CD14-positive monocyte (primary cell): ENCODE measurements at regions not wholly inside any gene's neighbourhood (a gene's known extent, or its start where the extent isn't known, plus 50 kb on each side); places are given as distances from the start of the nearest gene placed in this dataset.

Experiments
- DNase-seq, 3 donors: peaks; one replicate each; pipeline ENCODE4 v3.0.0-alpha.2; 2011 to 2022
- H2AFZ ChIP-seq: 2 replicates; pipeline ENCODE4 v1.6.0; 2012; ENCODE audit warnings: mild to moderate bottlenecking, low read depth, low read length, inconsistent platforms; ENCODE audit not compliant: insufficient read depth, poor library complexity, severe bottlenecking
- H3K27ac ChIP-seq, 2 donors: 1 replicate in 1 of 2; 2 replicates in 1 of 2; pipeline ENCODE4 v1.5.1; 2012 to 2013; ENCODE audit warnings: low read length in 2 of 2, control low read depth in 1 of 2, inconsistent platforms in 1 of 2, low read depth in 1 of 2, mild to moderate bottlenecking in 1 of 2
- H3K27me3 ChIP-seq, 2 donors: one replicate each; pipeline versions ENCODE4 v1.6.0 to v1.6.1; 2011 to 2013; ENCODE audit warnings: low read length in 2 of 2; ENCODE audit not compliant: control insufficient read depth in 2 of 2, insufficient read depth in 2 of 2
- H3K36me3 ChIP-seq, 2 donors: replicated peaks in 1 of 2; 1 replicate in 1 of 2; 2 replicates in 1 of 2; pipeline versions ENCODE4 v1.5.1 to v1.6.1; 2012 to 2013; ENCODE audit warnings: low read length in 2 of 2, control low read depth in 1 of 2, inconsistent platforms in 1 of 2, mild to moderate bottlenecking in 1 of 2; ENCODE audit not compliant: insufficient read depth in 2 of 2, control insufficient read depth in 1 of 2
- H3K4me1 ChIP-seq, 2 donors: 1 replicate in 1 of 2; 2 replicates in 1 of 2; pipeline versions ENCODE4 v1.5.1 to v1.6.1; 2012 to 2013; ENCODE audit warnings: low read length in 2 of 2, control low read depth in 1 of 2, inconsistent platforms in 1 of 2, mild to moderate bottlenecking in 1 of 2, moderate library complexity in 1 of 2; ENCODE audit not compliant: insufficient read depth in 2 of 2, control insufficient read depth in 1 of 2
- H3K4me2 ChIP-seq: replicated peaks from 2 replicates; pipeline ENCODE3; 2012; ENCODE audit warnings: low read length, moderate library complexity, mild to moderate bottlenecking; ENCODE audit not compliant: poor library complexity, severe bottlenecking; ENCODE audit errors: extremely low read depth
- H3K4me3 ChIP-seq, 3 experiments: fragments of 200-600 bp in 1 of 3; sonication (generic) in 1 of 3; replicated peaks in 1 of 3; 1 replicate in 2 of 3; 2 replicates in 1 of 3; pipeline ENCODE4 v1.5.1; 2011 to 2013; ENCODE audit warnings: low read length in 3 of 3, mild to moderate bottlenecking in 3 of 3, control low read depth in 2 of 3, low read depth in 2 of 3, inconsistent platforms in 1 of 3, moderate library complexity in 1 of 3
- H3K79me2 ChIP-seq: 2 replicates; pipeline ENCODE4 v1.6.0; 2012; ENCODE audit warnings: mild to moderate bottlenecking, control low read depth, inconsistent platforms, low read length, moderate library complexity; ENCODE audit not compliant: insufficient read depth
- H3K9ac ChIP-seq: 2 replicates; pipeline ENCODE4 v1.6.0; 2017; ENCODE audit warnings: low read length, mild to moderate bottlenecking; ENCODE audit not compliant: insufficient read depth, poor library complexity, severe bottlenecking
- H3K9me3 ChIP-seq, 2 donors: replicated peaks in 1 of 2; 1 replicate in 1 of 2; 2 replicates in 1 of 2; pipeline versions ENCODE4 v1.5.1 to v1.6.1; 2012 to 2013; ENCODE audit warnings: low read length in 2 of 2, control low read depth in 1 of 2; ENCODE audit not compliant: control insufficient read depth in 1 of 2, insufficient read depth in 1 of 2
- H4K20me1 ChIP-seq: 2 replicates; pipeline ENCODE4 v1.6.0; 2012; ENCODE audit warnings: mild to moderate bottlenecking, low read length, control low read depth, moderate library complexity; ENCODE audit not compliant: insufficient read depth
- H3K27ac Mint-ChIP-seq, 7 donors: one replicate each; pipeline ENCODE4 v1.8.0; 2020; ENCODE audit warnings: mild to moderate bottlenecking in 7 of 7, mixed read lengths in 7 of 7, moderate library complexity in 6 of 7, inconsistent platforms in 2 of 7
- H3K27me3 Mint-ChIP-seq, 3 donors: one replicate each; pipeline ENCODE4 v1.8.0; 2021 to 2022; ENCODE audit warnings: low read depth in 3 of 3, mild to moderate bottlenecking in 3 of 3, mixed read lengths in 3 of 3, moderate library complexity in 3 of 3, inconsistent platforms in 1 of 3
- H3K36me3 Mint-ChIP-seq, 2 donors: one replicate each; pipeline ENCODE4 v1.8.0; 2020; ENCODE audit warnings: mixed read lengths in 2 of 2, inconsistent platforms in 1 of 2, mild to moderate bottlenecking in 1 of 2
- H3K4me1 Mint-ChIP-seq: one replicate; pipeline ENCODE4 v1.8.0; 2020; ENCODE audit warnings: mild to moderate bottlenecking, mixed read lengths
- H3K4me3 Mint-ChIP-seq, 2 donors: one replicate each; pipeline ENCODE4 v1.8.0; 2020; ENCODE audit warnings: mild to moderate bottlenecking in 2 of 2, mixed read lengths in 2 of 2, moderate library complexity in 1 of 2
- H3K9me3 Mint-ChIP-seq, 7 donors: one replicate each; pipeline ENCODE4 v1.8.0; 2020 to 2022; ENCODE audit warnings: mixed read lengths in 7 of 7, mild to moderate bottlenecking in 6 of 7, moderate library complexity in 6 of 7, inconsistent platforms in 2 of 7
- WGBS: methylation state at CpG from one replicate; pipeline ENCODE4 v1.1.5; 2013; ENCODE audit warnings: missing lambda C conversion rate; ENCODE audit not compliant: insufficient coverage; 5-methylcytosine and 5-hydroxymethylcytosine counted together
- intact Hi-C, 2 donors: fragments of 100-400 bp; cut with micrococcal nuclease; formaldehyde crosslinking; loops; one replicate each; pipeline versions ENCODE4 v1.15.0 to v1.15.1; 2023
- TF ChIP-seq, protein P1 (sequence below): fragments of 200-600 bp; IDR thresholded peaks from one replicate; pipeline ENCODE4 v1.8.0; 2022; ENCODE audit warnings: antibody characterized with exemption, mild to moderate bottlenecking

DNA sequence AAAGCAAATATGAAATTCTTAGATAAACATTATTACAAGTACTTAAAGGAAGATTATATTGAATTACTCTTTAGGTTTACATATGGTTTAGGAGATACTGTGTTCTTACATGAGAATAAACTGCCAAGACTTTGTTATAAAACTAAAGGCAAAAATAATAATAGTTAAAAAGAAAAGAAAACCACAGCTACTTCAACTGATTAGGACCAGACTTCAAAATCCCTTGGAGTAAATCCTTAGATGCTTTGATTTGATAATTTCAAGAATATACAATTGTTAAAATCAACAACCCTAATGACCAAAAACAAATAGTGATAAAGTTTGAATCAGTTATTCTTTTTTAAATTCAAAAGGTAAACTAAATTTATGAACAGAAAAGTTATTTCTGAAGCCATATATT lies 389.6 kb upstream of the COX7C start:
- no peak overlapping the region for H3K27ac Mint-ChIP-seq
- Histone ChIP-seq H2AFZ (no peak overlapping the region), H3K4me1 (no peaks in the 10 kb centered on the region), H3K9ac (no peak overlapping the region), H3K4me2 (no peak overlapping the region), H4K20me1 (no peaks in the 10 kb centered on the region), H3K9me3 (peaks cover 0 to 8% of the 10 kb centered on the region in 2 donors), H3K4me3 (no peak overlapping the region), H3K27me3 (no peaks in the 10 kb centered on the region), H3K27ac (no peak overlapping the region), H3K36me3 (no peaks in the 10 kb centered on the region), H3K79me2 (no peaks in the 10 kb centered on the region)
- peaks cover 0 to 2% (median 0%) of the 10 kb centered on the region in 3 donors for H3K27me3 Mint-ChIP-seq
- TF ChIP-seq, protein P1, sequence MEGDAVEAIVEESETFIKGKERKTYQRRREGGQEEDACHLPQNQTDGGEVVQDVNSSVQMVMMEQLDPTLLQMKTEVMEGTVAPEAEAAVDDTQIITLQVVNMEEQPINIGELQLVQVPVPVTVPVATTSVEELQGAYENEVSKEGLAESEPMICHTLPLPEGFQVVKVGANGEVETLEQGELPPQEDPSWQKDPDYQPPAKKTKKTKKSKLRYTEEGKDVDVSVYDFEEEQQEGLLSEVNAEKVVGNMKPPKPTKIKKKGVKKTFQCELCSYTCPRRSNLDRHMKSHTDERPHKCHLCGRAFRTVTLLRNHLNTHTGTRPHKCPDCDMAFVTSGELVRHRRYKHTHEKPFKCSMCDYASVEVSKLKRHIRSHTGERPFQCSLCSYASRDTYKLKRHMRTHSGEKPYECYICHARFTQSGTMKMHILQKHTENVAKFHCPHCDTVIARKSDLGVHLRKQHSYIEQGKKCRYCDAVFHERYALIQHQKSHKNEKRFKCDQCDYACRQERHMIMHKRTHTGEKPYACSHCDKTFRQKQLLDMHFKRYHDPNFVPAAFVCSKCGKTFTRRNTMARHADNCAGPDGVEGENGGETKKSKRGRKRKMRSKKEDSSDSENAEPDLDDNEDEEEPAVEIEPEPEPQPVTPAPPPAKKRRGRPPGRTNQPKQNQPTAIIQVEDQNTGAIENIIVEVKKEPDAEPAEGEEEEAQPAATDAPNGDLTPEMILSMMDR = no peak
- H3K36me3 Mint-ChIP-seq = no peaks in the 10 kb centered on the region
- peaks cover 2 to 13% (median 5%) of the 10 kb centered on the region in 7 donors for H3K9me3 Mint-ChIP-seq
- no peaks in the 10 kb centered on the region for H3K4me1 Mint-ChIP-seq
- DNase-seq = no peak
- intact Hi-C loops = no loop called here
- H3K4me3 Mint-ChIP-seq = no peak overlapping the region

DNA sequence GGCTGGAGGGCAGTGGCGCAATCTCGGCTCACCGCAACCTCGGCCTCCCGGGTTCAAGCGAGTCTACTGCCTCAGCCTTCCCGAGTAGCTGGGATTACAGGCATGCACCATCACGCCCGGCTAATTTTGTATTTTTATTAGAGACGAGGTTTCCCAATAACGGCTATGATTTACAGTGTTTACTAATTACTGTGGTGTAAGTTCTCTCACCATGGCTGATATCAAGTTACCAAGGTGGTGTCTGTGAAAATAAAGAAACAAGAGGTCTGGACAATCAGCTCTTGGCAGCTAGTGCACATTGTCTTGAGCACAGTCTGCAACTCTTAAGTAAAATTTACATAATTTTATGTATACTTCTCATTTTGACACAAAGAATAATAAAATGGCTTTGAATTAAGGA lies 385.5 kb upstream of the COX7C start:
- 94% methylated on average over 11 of the region's 11 CpGs for WGBS
- Histone ChIP-seq H3K4me1 (no peaks in the 10 kb centered on the region), H3K36me3 (no peaks in the 10 kb centered on the region), H3K79me2 (no peaks in the 10 kb centered on the region), H3K4me3 (no peak overlapping the region), H4K20me1 (no peaks in the 10 kb centered on the region), H3K9ac (no peak overlapping the region), H2AFZ (no peak overlapping the region), H3K4me2 (no peak overlapping the region), H3K9me3 (no peaks in the 10 kb centered on the region), H3K27ac (no peak overlapping the region), H3K27me3 (no peaks in the 10 kb centered on the region)
- no peak for DNase-seq
- H3K9me3 Mint-ChIP-seq = peaks cover 0 to 5% (median 0%) of the 10 kb centered on the region in 7 donors
- H3K4me1 Mint-ChIP-seq = no peaks in the 10 kb centered on the region
- H3K4me3 Mint-ChIP-seq = no peak overlapping the region
- no peak overlapping the region for H3K27ac Mint-ChIP-seq
- peaks cover 0 to 3% (median 0%) of the 10 kb centered on the region in 3 donors for H3K27me3 Mint-ChIP-seq
- H3K36me3 Mint-ChIP-seq = no peaks in the 10 kb centered on the region
- intact Hi-C loops = no loop called here
- TF ChIP-seq, protein P1 = no peak
